ENCODE measurements at regions not wholly inside any gene's neighbourhood (a gene's known extent, or its start where the extent isn't known, plus 50 kb on each side); places are given as distances from the start of the nearest gene placed in this dataset.
"Not testable (repeated sequence)": the region's sequence is repeated elsewhere in the genome, so short reads cannot be mapped to it uniquely, and the experiment has no call there.

DNA sequence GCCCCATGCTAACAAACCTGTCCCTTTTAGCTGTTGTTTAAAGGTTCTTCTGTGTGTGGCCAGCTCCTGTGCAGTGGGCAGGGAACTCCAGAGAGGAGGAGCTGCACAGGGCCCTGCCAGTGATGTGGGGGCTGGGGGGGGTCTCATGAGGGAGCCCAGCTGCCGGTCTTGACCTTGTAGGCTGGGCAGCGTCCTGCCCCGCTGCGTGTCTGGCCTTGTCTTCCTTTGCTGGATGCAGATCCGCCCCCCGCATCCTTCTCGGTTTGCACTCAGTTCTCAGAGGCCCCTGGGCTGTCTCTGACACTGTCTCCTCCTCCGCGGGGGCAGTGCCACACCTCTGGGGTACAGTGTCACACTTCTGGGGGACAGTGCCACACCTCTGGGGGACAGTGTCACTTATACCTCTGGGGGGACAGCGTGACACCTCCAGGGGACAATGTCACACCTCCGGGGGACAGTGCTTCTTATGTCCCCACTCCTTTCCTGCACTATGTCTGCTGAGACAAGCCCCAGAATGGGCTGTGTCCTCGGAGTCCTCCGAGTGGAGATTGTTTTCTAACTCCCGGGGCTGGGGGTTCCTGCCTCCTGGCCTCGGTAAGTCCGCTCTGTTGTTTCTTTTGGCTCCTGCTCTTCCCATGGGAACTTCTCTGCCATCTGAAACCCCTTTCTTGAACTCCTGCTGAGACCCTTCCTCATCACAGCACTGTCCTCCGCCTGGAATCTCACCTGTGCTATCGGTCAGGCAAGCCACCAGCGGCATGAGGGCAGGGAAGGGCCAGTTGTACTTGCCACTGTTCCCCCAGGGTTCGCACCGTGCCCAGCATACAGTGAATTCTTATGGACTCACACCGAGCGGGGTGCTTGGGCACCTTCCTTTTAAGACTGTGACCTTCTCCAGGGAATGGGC, 788.3 kb downstream of the TBC1D22A start:
- peak; percentile 15 for DNase-seq (ENCODE audit: low spot score)

DNA sequence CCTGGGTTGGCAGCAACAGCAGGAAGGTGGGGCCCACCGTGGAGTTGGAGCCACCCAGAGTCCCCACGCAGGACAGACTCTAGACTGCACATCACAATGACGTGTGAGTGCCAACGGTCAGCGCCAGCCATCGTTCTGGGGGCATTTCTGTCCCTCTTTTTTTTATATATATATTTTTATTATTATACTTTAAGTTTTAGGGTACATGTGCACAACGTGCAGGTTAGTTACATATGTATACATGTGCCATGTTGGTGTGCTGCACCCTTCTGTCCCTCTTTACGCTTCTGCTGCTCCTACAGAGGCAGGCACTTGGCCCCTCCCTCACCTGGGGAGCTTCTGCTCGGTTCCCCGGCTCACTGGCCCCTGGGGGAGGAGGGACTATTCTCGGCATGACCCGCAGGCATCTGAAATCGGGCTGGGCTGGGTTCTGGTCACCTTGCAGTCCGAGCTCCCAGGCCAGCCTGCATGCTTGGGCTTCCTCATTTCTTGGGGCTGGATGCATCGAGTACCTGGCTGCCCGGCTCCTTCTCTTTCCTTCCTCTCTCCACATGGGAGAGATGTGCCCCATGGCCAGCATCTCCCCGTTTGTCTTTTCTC, 787.4 kb downstream of the TBC1D22A start:
- peak; percentile 17 for DNase-seq (ENCODE audit: low spot score)

DNA sequence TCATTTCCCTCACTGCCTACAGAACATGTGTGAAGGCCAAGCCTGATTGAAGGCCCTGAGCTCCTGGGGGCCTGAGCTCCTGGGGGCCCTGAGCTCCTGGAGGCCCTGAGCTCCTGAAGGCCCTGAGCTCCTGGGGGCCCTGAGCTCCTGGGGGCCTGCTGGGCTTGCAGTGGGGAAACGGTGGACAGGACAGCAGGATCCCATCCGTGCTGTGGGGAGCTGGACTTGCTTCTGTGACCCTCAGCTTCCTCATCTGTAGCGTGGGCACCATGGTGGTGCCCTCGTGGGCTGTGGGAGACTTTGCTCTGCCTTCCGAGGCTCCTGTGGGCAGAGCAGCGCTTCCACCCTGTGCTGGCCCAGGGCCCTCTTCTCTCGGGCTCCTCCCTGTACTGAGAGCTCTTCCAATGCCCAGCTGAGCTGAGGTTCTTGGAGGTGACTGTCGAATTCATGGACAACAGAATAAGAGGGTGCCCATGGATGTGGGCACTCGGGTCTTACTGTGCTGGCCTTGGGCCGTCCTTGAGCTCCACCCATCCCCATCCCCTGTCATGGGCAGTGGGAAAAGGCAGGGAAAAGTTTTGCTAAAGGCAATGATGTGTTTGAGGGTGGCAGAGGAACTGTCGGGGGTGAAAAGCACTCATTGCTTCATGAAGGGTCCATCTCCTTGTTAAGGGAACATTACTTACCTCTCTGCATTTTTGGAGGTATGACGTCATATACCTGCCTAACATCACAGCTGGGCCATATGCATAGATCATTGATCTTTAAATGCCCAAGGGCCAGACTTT, 786.7 kb downstream of the TBC1D22A start:
- peak; percentile 6 for DNase-seq (ENCODE audit: low spot score)

DNA sequence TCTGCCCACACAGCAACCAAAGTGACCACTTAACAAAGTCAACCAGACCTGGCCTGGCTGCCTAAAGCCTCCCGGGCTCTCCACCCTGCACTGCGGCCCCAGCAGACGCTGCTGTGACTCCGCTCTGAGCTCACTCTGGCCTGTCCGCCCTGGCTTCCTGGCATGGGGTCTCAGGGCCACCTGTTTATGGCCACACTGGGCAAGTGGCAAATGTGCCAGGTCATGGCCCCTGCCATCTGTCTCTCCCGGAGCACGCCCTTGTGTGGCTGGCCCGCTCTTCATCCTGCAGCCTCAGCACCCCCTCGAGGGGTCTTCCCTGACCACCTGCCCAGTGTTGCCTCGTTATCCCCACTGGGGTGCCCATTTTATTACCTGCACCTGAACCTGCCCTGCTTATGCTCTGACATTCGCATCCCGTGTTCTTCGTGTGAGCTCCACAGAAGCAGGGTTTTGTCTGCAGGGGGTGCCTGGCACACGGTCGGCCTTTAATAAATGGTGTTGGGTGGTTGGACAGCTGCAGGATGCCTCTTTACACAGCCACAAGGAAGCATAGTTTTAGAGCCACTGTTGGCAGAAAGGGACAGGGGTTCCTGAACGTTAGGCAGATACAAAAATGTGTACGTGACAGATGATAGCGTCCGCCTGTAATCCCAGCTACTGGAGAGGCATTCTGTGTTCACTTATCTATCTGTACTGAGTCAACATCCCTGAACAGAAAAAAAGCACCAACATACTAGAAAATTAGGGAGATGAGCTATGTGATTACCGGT, 785.6 kb downstream of the TBC1D22A start:
- no peak for DNase-seq (ENCODE audit: low spot score)

DNA sequence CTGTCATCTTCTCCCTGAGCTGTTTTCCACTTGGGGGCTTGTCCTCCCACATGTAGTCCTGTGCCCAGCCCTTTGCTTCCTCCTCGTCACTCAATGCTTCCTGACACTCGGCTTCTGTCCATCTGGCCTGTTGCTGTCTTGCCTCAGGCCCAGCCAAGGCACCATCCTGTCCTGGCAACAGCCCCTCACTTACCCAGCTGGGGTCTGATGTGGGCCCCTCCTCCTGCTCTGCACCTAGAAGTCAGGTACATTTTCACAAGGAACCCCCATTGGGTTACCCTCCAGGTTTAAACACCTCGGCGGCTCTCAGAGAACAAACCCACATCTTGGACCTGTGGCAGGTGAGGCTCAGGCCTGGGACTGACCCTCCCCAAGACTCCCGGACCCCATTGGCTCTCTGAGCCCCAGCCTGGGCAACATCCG, 784.8 kb downstream of the TBC1D22A start:
- DNase-seq (ENCODE audit: low spot score) = no peak

DNA sequence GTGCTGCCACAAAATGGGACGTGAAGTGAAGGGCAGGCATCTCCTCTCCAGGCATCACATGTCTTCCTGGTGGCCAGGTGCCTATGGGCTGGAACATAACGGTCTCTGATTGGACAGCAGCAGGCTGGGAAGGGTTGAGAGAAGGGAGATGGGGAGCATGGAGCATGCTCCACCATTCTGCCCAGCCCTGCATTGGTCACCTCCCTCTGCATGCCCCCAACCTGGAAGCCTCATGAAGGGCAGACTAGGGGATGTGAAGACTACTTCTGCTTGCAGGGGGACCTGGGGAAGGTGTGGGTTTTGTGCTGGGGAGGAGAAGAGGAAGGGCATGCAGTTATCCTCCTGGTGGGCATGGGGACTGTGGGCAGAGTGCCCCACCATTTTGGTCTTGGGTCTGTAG, 782.2 kb downstream of the TBC1D22A start:
- DNase-seq (ENCODE audit: low spot score) = no peak

DNA sequence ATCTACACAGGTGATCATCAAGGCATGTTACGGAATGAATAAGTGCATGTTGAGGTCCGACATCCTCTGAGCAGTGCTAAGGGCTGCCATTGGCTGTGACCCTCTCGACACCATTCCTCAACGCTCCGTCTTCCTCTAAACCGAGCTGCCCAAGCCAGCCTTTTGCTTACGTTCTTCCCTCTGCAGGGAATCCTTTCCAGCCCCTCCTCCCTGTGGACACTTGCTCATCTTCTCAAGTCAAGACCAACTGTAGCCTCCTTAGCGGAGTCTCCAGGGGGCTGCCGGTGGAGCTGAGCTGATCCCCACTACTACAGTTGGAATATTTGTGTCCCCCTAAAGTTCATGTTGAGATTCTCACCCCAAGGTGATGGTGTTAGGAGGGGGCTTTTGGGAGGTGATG, 781.0 kb downstream of the TBC1D22A start:
- no peak for DNase-seq (ENCODE audit: low spot score)

DNA sequence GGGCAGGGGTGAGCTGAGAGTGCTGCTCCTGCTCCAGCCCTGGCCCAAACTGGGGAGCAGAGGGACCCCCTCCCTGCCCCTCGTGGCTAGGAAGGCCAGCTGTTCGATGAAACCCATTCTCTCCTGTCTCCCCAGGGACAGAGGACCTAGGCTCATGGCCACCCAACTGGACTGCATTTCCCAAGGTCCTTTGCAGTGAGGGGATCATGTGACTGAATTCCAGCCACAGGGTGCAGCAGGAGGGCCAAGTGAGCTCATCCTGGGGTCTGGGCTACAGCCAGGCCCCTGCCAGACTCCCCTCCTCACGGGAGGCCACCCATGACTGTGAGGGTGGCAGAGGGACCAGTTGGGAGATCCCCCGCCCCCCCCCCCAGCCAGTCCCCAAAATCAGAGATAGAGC, 777.6 kb downstream of the TBC1D22A start:
- DNase-seq (ENCODE audit: low spot score) = no peak

DNA sequence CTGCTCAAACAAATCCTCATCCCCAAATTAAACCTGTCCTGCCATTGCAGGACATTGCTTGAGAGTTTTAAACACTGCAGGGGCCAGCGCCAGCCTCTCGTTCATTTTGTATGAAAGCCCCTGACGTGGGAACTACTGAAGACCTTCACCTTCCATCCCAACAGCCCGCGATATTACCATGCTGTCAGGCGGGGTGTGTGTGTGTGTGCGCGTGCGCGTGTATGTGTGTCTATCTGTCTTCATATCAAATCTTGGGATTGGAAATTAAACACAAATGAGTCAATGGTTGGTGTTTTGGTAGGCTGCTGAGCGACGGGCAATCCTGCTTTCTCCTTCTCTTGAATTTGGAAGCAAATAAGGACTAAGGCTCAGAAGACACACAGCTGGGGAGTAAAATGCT, 776.9 kb downstream of the TBC1D22A start:
- no peak for DNase-seq (ENCODE audit: low spot score)

DNA sequence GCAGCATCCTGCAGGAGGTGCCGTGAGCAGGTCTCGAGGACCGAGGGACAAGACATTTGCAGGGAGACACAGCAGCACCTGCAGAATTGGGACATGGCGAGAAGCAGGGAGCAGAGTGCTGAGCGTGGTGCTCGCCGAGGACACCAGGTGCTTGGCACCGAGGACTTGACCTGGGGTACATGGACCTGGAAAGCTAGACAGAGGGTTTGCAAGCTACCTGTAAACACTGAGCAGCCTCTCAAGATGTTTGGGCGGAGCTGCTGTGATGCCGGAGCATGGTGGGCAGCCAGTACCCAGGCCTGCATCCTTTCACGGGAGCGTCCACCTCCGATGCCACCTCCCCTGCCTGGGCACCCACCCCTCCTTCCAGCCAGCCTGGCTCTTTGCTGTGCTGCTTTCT, 773.2 kb downstream of the TBC1D22A start:
- DNase-seq (ENCODE audit: low spot score) = no peak

DNA sequence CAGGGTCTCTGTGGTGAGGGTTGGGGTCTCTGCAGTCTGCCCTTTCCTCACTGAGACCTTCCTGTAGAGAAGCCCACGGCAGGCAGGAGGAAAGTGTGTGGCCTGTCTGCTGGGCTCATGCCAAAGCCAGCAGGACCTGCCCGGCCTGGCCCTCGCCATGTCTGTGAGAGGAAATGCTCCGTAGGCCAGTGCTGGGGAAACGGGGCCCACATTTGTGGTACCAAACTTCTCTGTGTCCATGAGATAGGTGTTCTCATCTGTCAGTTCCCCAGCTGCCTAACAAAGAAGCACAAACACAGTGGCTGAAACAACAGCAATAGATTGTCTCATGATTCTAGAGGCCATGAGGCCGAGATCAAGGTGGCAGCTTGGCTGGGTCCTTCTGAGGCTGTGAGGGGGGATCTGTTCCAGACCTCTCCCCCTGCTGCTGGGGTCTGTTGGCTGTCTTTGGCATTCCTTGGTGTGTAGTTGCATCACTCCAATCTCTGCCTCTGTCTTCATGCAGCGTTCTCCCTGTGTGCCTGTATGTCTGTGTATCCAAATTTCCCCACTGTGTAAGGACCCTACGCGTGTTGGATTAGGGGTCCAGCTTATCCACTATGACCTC, 772.5 kb downstream of the TBC1D22A start:
- no peak for DNase-seq (ENCODE audit: low spot score)

DNA sequence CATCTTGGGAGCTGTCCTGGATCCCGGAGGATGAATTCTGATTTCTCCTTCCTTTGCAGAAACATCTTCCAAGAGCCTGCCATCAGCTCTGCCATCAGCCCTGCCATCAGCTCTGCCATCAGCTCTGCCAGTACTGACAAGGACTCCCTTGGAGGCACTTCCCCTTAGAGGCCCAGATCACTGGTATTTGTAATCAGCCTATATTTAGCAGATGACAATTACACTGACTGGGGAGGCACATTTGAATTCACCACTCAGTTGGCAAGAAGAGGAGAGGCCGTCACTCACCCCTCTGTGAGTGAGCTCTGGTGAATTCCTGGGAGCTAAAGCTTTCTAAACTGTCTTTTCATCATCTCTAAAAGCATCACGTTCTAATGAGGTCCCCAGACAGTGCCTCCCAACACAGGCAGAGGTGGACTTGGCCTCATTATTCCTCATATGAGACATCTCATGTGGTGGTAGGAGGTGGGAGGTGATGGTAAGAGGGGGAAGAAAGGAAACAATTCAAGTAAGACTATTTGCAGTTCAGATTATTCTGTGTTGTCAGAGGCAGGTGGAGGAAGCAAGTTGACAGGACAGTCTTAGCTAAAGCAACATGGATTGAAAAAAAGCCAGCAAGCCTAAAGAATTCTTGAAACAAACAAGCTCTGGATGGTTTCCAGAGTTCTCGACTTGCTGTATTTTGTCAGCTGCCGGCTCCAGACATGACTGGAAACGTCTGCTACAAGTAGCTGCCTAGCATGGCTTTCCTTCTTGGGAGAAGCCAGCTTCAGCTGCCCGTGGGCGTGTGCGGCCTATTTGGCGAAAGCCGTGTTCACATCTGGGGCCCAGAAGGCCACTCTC, 771.7 kb downstream of the TBC1D22A start:
- DNase-seq (ENCODE audit: low spot score) = no peak

DNA sequence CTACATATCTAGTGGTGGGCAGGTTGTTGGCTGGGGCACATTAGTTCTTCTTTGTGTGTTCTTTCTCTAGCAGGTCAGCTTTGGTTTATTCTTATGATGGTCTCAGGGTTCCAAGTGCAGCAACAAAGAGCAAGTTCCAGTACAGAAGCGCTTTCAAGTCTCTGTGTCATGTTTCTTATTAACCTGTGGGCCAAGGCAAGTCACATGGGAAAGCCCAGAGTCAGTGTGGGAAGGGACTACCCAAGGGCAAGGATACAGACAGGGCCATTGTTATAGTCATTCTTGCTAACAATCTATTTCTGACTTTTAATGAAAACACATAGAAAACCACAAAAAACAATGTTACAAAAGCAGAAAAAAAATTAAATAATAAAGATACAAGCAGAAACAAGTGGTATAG, 754.6 kb downstream of the TBC1D22A start:
- no peak for DNase-seq (ENCODE audit: low spot score)

DNA sequence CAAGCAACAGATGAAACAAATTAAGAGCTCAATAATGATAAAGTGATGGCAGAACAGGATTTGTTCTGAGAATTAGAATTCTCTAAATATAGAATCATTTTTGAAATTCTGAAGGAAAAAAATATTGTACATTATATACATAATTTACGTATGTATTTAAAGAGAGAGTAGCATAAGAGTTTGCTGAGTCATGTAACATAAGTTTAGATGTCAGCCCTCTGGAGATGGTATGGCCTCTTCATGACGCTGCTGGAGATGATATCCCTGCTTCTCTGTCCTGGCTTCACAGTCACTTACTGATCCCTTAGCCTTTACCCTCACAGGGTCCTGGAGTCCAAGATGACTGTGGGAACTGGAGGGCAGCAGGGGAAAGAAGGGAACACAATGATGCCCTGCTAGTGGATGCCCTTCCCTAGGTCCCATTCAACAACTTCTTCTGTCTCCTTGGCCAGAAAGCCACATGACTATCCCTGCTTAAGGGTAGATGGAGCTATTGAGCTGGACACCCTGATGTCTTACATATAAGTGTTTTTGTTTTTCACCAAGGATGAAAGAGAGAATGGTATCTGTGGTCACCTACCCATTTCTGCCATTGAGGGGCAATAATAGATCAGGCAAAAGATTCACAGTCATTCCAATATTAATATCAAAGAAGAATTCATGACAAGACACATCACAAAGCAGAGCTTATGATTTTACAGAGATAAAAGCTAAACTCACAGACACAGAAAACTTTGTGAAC, 753.1 kb downstream of the TBC1D22A start:
- DNase-seq (ENCODE audit: low spot score) = no peak

DNA sequence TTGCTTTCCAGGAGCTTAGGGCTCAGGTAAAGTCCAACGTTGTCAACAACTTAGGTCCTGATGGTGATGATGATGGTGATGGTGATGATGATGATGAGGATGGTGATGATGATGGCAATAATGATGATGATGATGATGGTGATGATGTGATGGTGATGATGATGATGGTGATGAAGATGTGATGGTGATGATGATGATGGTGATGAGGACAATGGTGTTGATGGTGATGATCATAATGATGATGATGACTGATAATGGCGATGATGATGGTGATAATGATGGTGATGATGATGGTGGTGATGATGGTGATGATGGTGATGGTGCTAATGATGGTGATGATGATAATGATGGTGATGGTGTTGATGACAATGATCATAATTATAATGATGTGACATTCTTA, 750.2 kb downstream of the TBC1D22A start:
- DNase-seq (ENCODE audit: low spot score) = no peak

DNA sequence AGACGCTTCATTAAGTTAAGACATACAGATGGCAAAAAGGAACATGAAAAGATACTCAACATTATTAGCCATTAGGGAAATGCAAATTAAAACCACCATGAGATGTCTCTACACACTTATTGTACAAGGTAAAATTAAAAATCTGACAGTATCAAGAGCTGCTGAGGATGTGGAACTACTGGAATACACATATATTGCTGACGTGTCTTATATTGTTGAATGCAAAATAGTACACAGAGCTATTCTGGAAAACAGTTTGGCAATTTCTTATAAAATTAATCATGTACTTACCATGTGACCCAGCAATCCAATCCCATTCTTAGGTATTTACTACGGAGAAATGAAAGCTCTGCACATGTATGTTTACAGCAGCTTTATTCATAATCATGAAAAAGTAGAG, 742.5 kb downstream of the TBC1D22A start:
- DNase-seq (ENCODE audit: low spot score) = no peak

DNA sequence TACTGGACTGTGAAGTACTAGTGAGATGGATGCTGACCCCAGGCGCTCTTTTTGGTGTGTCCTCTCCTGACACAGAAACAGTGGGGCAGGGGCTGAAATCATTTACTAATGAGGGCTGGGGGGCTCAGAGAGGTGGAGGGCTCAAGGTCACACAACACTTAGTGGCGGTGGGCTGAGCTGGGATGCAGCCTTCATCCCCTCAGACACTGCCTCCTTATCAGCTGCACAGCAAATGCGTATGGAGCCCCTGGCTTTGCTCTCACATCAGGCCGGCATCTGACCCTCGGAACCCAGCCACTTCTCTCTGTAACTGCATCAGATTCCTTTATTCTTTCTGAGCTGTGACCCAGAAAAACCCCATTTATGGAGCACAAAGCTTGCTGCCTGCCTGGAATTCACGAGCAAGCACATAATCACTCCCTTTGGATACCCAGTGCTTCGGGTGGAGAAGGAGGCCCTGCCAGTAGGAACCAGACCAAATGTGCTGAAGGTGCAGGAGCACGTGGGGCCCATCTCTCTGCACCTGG, 736.6 kb downstream of the TBC1D22A start:
- DNase-seq (ENCODE audit: low spot score) = no peak

DNA sequence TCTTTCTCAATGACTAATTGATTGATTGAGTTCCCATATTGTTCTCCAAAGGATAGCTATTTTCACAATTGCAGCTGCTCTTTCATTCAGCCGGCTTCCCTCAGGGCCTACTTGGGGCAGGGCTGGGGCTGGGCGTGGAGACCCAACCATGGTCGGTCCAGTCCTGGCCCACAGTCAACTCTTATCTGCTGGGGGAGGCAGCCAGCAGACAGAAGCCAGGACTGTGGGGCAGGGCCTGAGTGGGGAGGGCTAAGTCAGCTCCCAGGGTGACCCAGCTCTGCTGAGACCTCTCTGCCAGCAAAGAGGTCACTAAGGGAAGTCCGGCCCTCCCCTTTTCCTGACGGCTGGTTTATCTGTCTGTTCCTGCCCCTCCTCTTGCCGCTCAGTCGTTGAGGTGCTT, 735.2 kb downstream of the TBC1D22A start:
- DNase-seq (ENCODE audit: low spot score) = no peak

DNA sequence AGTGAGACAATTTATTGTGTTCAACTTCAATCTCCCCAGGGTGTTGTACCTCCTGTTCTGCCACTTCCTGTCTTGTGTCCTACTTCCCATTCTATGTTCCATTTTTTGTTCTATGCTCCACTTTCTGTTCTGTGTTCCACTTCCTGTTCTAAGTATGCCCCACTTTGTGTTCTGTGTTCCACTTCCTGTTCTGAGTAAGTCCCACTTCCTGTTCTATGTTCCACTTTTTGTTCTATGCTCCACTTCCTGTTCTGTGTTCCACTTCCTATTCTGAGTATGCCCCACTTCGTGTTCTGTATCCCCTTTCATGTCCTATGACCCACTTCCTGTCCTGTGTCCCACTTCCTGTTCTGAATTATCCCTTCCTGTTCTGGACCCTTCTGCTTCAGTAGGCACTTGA, 732.7 kb downstream of the TBC1D22A start:
- DNase-seq (ENCODE audit: low spot score) = no peak

DNA sequence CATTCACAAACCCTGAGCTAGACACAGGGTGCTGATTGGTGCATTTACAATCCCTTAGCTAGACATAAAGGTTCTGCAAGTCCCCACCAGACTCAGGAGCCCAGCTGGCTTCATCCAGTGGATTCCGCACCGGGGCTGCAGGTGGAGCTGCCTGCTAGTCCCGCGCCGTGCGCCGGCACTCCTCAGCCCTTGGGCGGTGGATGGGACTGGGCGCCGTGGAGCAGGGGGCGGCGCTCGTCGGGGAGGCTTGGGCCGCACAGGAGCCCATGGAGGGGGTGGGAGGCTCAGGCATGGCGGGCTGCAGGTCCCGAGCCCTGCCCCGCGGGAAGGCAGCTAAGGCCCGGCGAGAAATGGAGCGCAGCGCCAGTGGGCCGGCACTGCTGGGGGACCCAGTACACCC, 725.7 kb downstream of the TBC1D22A start:
- DNase-seq (ENCODE audit: low spot score) = not testable (repeated sequence)
